ENCODE measurements at regions not wholly inside any gene's neighbourhood (a gene's known extent, or its start where the extent isn't known, plus 50 kb on each side); places are given as distances from the start of the nearest gene placed in this dataset.

GRCh38 chr3:95154766-95155165, 1091.9 kb downstream of the NSUN3 start:
- ATAC-seq (ENCODE audit: low read depth): no peak
- no peak for DNase-seq
- ChIA-PET CTCF (no interaction called here), POLR2A (no interaction called here)
- 80% methylated on average over 1 of the region's 2 CpGs for WGBS (ENCODE audit: insufficient coverage)
- Mint-ChIP-seq H3K4me3 (no peak overlapping the region), H3K27me3 (no peaks in the 10 kb centered on the region), H3K4me1 (no peaks in the 10 kb centered on the region), H3K9me3 (ENCODE audit: insufficient read depth) (peaks cover 9% of the 10 kb centered on the region), H3K27ac (no peak overlapping the region)
- no peak overlapping the region for H3K27ac ChIP-seq (ENCODE audit: low read length in 2 of 2)
- peaks cover 0 to 4% (median 0%) of the 10 kb centered on the region in 3 donors for H3K9me3 ChIP-seq (ENCODE audit: control extremely low read depth in 1 of 3, control insufficient read depth in 2 of 3, insufficient read depth in 1 of 3, low read length in 2 of 3)
- H3K9ac ChIP-seq (ENCODE audit: low read length): no peak overlapping the region
- no peaks in the 10 kb centered on the region for H3K4me1 ChIP-seq (ENCODE audit: control insufficient read depth in 2 of 2, insufficient read depth in 2 of 2, low read length in 2 of 2)
- no peaks in the 10 kb centered on the region for H3K27me3 ChIP-seq (replicated peaks in 1 of 4; ENCODE audit: control extremely low read depth in 1 of 4, control insufficient read depth in 3 of 4, insufficient read depth in 4 of 4, low read length in 3 of 4)
- H2AFZ ChIP-seq (ENCODE audit: insufficient read depth, low read depth, low read length, poor library complexity, severe bottlenecking): no peak overlapping the region
- no peaks in the 10 kb centered on the region for H3K79me2 ChIP-seq (ENCODE audit: control insufficient read depth, insufficient read depth, low read length)
- TF ChIP-seq EZH2 (IDR thresholded peaks at IDR 0.05; ENCODE audit: borderline replicate concordance, insufficient read depth, low read depth, low read length, poor library complexity, severe bottlenecking) (no peak), CTCF (IDR thresholded peaks at IDR 0.05) (no peak)
- H3K4me2 ChIP-seq (replicated peaks; ENCODE audit: low read depth, low read length, poor library complexity, severe bottlenecking): no peak overlapping the region
- H3K36me3 ChIP-seq (replicated peaks in 1 of 2; ENCODE audit: control extremely low read depth in 1 of 2, control insufficient read depth in 1 of 2, extremely low read depth in 1 of 2, insufficient read depth in 2 of 2, low read length in 1 of 2): no peaks in the 10 kb centered on the region
- intact Hi-C loops (cut with micrococcal nuclease): no loop called here
- H3K4me3 ChIP-seq (ENCODE audit: control extremely low read depth in 1 of 5, extremely low read depth in 1 of 5, insufficient read depth in 1 of 5, low read depth in 2 of 5, low read length in 4 of 5): no peak overlapping the region
- H4K20me1 ChIP-seq (ENCODE audit: control insufficient read depth, insufficient read depth, low read length, poor library complexity, severe bottlenecking): no peaks in the 10 kb centered on the region

- Histone ChIP-seq H4K20me1 (ENCODE audit: control insufficient read depth, insufficient read depth, low read length, poor library complexity, severe bottlenecking) (no peaks in the 10 kb centered on the region), H3K9ac (ENCODE audit: low read length) (no peak overlapping the region), H3K4me2 (replicated peaks; ENCODE audit: low read depth, low read length, poor library complexity, severe bottlenecking) (no peak overlapping the region), H2AFZ (ENCODE audit: insufficient read depth, low read depth, low read length, poor library complexity, severe bottlenecking) (no peak overlapping the region), H3K4me3 (ENCODE audit: control extremely low read depth in 1 of 5, extremely low read depth in 1 of 5, insufficient read depth in 1 of 5, low read depth in 2 of 5, low read length in 4 of 5) (no peak overlapping the region), H3K27me3 (replicated peaks in 1 of 4; ENCODE audit: control extremely low read depth in 1 of 4, control insufficient read depth in 3 of 4, insufficient read depth in 4 of 4, low read length in 3 of 4) (no peaks in the 10 kb centered on the region), H3K4me1 (ENCODE audit: control insufficient read depth in 2 of 2, insufficient read depth in 2 of 2, low read length in 2 of 2) (no peaks in the 10 kb centered on the region), H3K79me2 (ENCODE audit: control insufficient read depth, insufficient read depth, low read length) (no peaks in the 10 kb centered on the region), H3K9me3 (ENCODE audit: control extremely low read depth in 1 of 3, control insufficient read depth in 2 of 3, insufficient read depth in 1 of 3, low read length in 2 of 3) (no peaks in the 10 kb centered on the region), H3K27ac (ENCODE audit: low read length in 2 of 2) (no peak overlapping the region), H3K36me3 (replicated peaks in 1 of 2; ENCODE audit: control extremely low read depth in 1 of 2, control insufficient read depth in 1 of 2, extremely low read depth in 1 of 2, insufficient read depth in 2 of 2, low read length in 1 of 2) (no peaks in the 10 kb centered on the region)
- DNase-seq (no peak), ATAC-seq (ENCODE audit: low read depth) (no peak)
- H3K4me3 Mint-ChIP-seq: no peak overlapping the region
- intact Hi-C loops (cut with micrococcal nuclease): no loop called here
- ChIA-PET CTCF (no interaction called here), POLR2A (no interaction called here)
- no CpG with 5 or more reads among the region's 1 CpG for WGBS (ENCODE audit: insufficient coverage)
- no peak overlapping the region for H3K27ac Mint-ChIP-seq
- no peaks in the 10 kb centered on the region for H3K4me1 Mint-ChIP-seq
- no peaks in the 10 kb centered on the region for H3K27me3 Mint-ChIP-seq
- TF ChIP-seq EZH2 (IDR thresholded peaks at IDR 0.05; ENCODE audit: borderline replicate concordance, insufficient read depth, low read depth, low read length, poor library complexity, severe bottlenecking): no peak
- no peak for TF ChIP-seq CTCF (IDR thresholded peaks at IDR 0.05)
- no peaks in the 10 kb centered on the region for H3K9me3 Mint-ChIP-seq (ENCODE audit: insufficient read depth)
Measured at GRCh38 chr3:95162794-95163193, 1099.9 kb downstream of the NSUN3 start.

Data from B cell (primary cell).